Activated CD8-positive, alpha-beta T cell treated with anti-CD3 and anti-CD28 coated beads for 36 hours (primary cell): ENCODE measurements at regions not wholly inside any gene's neighbourhood (a gene's known extent, or its start where the extent isn't known, plus 50 kb on each side); places are given as distances from the start of the nearest gene placed in this dataset.

ENCODE experiments used
- ATAC-seq: fragments of 200-7000 bp; cut with Tn5 transposase; one replicate; pipeline ENCODE4 v1.10.0; 2021; ENCODE audit warnings: mild to moderate bottlenecking, moderate library complexity
- CTCF ChIA-PET: fragments of 350-600 bp; sonication (Branson Sonifier 250); formaldehyde crosslinking; loops from one replicate; lab custom pipeline; 2021; ENCODE audit warnings: antibody characterized with exemption; lab: Charles Lee
- POLR2A ChIA-PET: fragments of 350-600 bp; sonication (Branson Sonifier 250); formaldehyde crosslinking; loops from one replicate; lab custom pipeline; 2021; ENCODE audit warnings: antibody characterized with exemption; lab: Charles Lee
- DNase-seq: peaks from one replicate; pipeline ENCODE4 v3.0.0-alpha.2; 2020
- H3K27ac Mint-ChIP-seq: one replicate; pipeline ENCODE4 v1.8.0; 2021; ENCODE audit warnings: mild to moderate bottlenecking, mixed read lengths
- H3K27me3 Mint-ChIP-seq: one replicate; pipeline ENCODE4 v1.8.0; 2021; ENCODE audit warnings: mixed read lengths
- H3K36me3 Mint-ChIP-seq: one replicate; pipeline ENCODE4 v1.8.0; 2021; ENCODE audit warnings: low read depth, mixed read lengths
- H3K4me1 Mint-ChIP-seq: one replicate; pipeline ENCODE4 v1.8.0; 2021; ENCODE audit warnings: low read depth, mixed read lengths
- H3K4me3 Mint-ChIP-seq: one replicate; pipeline ENCODE4 v1.8.0; 2021; ENCODE audit warnings: mild to moderate bottlenecking, moderate library complexity, mixed read lengths
- H3K9me3 Mint-ChIP-seq: one replicate; pipeline ENCODE4 v1.8.0; 2021; ENCODE audit warnings: mixed read lengths
- intact Hi-C: fragments of 100-400 bp; cut with micrococcal nuclease; formaldehyde crosslinking; loops from one replicate; pipeline ENCODE4 v1.10.0; 2022
- TF ChIP-seq, protein P1 (sequence below): fragments of 200-600 bp; IDR thresholded peaks from one replicate; pipeline ENCODE4 v1.8.0; 2022; ENCODE audit warnings: antibody characterized with exemption, mild to moderate bottlenecking

DNA sequence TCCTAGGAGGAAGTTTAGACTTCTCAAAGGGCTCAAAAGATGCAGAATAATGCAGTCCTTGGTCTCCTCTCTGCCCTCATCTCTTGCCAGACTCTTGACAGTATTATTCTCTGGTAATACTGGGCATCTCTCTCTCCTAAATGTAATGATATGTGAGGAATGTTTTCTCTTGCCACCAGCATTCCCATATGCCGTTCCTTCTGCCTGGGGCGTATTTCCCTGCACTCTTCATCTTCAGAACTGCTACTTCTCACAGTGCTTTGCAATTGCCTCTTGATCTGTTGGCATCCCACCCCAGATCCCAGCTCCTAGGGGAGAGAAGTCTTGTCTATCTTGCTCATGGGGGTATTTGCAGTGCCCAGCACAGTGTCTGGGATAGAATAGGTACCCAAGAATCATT lies 107.4 kb downstream of the RASSF10 start:
- Mint-ChIP-seq H3K4me3 (no peak overlapping the region), H3K9me3 (no peaks in the 10 kb centered on the region), H3K27me3 (peaks cover 14% of the 10 kb centered on the region), H3K27ac (no peak overlapping the region), H3K4me1 (no peaks in the 10 kb centered on the region), H3K36me3 (no peaks in the 10 kb centered on the region)
- no peak for ATAC-seq
- ChIA-PET POLR2A (no interaction called here), CTCF (no interaction called here)
- intact Hi-C loops = no loop called here
- no peak for DNase-seq
- TF ChIP-seq, protein P1, sequence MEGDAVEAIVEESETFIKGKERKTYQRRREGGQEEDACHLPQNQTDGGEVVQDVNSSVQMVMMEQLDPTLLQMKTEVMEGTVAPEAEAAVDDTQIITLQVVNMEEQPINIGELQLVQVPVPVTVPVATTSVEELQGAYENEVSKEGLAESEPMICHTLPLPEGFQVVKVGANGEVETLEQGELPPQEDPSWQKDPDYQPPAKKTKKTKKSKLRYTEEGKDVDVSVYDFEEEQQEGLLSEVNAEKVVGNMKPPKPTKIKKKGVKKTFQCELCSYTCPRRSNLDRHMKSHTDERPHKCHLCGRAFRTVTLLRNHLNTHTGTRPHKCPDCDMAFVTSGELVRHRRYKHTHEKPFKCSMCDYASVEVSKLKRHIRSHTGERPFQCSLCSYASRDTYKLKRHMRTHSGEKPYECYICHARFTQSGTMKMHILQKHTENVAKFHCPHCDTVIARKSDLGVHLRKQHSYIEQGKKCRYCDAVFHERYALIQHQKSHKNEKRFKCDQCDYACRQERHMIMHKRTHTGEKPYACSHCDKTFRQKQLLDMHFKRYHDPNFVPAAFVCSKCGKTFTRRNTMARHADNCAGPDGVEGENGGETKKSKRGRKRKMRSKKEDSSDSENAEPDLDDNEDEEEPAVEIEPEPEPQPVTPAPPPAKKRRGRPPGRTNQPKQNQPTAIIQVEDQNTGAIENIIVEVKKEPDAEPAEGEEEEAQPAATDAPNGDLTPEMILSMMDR = no peak

DNA sequence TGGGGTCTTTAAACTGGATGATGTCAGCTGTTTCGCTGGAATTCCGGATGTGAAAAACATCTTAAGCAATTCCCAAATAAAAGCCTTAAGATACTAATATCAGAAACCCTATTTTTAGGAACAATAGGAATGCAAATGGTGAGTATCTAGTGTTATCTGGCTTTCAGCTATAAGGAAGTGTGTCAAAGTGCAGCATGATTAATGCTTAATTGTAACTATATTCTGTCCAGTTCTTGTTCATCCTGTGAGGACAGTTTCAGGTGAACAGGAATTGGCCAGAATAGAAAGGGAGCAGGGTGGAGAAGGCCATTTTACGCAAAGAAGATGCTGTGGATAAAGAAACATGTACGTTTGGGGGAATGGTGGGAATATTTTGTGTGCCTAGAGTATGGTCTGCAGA lies 108.2 kb downstream of the RASSF10 start:
- no peaks in the 10 kb centered on the region for H3K4me1 Mint-ChIP-seq
- no peak for DNase-seq
- intact Hi-C loops = no loop called here
- ChIA-PET POLR2A (no interaction called here), CTCF (no interaction called here)
- H3K4me3 Mint-ChIP-seq = no peak overlapping the region
- no peak overlapping the region for H3K27ac Mint-ChIP-seq
- no peaks in the 10 kb centered on the region for H3K9me3 Mint-ChIP-seq
- TF ChIP-seq, protein P1 = no peak
- no peaks in the 10 kb centered on the region for H3K36me3 Mint-ChIP-seq
- no peak for ATAC-seq
- H3K27me3 Mint-ChIP-seq = peaks cover 17% of the 10 kb centered on the region

DNA sequence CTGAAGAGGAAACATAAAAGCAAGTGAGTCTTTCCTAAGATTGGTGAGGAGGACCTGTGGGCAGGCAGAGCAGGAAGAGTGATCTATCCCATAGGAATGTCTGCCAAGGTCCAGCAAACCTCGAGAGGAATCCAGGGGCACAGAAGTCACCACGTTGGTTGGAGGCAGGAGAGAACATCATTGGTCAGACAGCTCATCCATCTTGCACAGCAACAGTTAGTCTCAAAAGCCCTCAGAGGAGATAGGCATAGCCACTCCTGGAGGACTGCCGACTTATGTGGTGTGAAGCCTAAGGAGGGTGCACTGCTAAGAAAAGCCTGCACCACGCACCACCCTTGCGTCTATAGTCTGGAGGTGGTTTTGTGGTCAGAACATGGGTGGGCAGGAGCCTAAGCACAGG lies 109.1 kb downstream of the RASSF10 start:
- H3K9me3 Mint-ChIP-seq = no peaks in the 10 kb centered on the region

DNA sequence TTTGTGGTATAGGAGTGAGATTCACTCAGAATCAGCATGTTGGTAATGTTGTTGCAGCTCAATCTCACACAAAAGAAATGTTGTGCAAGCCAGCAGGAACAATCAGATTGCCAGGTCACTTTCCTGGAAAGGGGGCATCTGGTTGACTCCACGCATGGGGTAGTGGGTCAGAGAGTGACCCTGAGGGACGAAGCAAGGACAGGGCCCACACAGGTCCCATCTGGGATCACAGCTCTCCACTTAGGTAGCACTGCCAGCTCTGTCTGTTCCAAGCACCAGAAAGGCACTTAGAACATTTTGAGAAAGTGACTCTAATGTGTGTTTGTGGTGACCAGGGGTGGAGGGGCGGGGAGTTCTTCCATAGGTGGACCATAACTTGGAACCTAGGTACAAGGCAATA lies 109.5 kb downstream of the RASSF10 start:
- ATAC-seq (no peak), DNase-seq (no peak)
- TF ChIP-seq, protein P1 = no peak
- CTCF ChIA-PET = no interaction called here
- Mint-ChIP-seq H3K27ac (no peak overlapping the region), H3K9me3 (no peaks in the 10 kb centered on the region), H3K36me3 (no peaks in the 10 kb centered on the region), H3K27me3 (peaks cover 23% of the 10 kb centered on the region), H3K4me1 (no peaks in the 10 kb centered on the region), H3K4me3 (no peak overlapping the region)
- POLR2A ChIA-PET = no interaction called here
- intact Hi-C loops = no loop called here

More for the DNA sequence above, 109.1 kb downstream of the RASSF10 start:
- Mint-ChIP-seq H3K27ac (no peak overlapping the region), H3K27me3 (peaks cover 22% of the 10 kb centered on the region), H3K36me3 (no peaks in the 10 kb centered on the region), H3K4me3 (no peak overlapping the region), H3K4me1 (no peaks in the 10 kb centered on the region)
- TF ChIP-seq, protein P1 = no peak
- ChIA-PET CTCF (no interaction called here), POLR2A (no interaction called here)
- ATAC-seq (no peak), DNase-seq (no peak)
- intact Hi-C loops = no loop called here

DNA sequence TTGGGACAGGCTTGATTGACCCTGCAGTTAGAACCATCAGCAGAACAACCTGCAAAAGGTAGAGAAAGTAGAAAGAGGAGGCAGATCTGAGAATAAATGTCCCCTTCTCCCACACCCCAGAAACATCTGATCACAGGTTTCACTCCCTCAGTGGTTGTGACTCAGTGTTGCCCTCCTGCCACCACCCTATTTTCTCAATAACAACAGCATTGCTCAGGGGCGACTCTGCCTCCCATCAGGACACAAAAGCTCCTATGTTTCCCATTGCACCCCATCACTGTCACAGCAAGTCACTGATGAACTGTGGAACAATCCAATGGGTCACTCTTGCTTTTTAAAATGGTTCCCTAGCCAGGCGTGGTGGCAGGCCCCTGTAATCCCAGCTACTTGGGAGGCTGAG lies 110.2 kb downstream of the RASSF10 start:
- Mint-ChIP-seq H3K27me3 (peaks cover 27% of the 10 kb centered on the region), H3K9me3 (no peaks in the 10 kb centered on the region), H3K36me3 (no peaks in the 10 kb centered on the region), H3K27ac (no peak overlapping the region), H3K4me3 (no peak overlapping the region), H3K4me1 (no peaks in the 10 kb centered on the region)
- TF ChIP-seq, protein P1 = no peak
- intact Hi-C loops = no loop called here
- ChIA-PET POLR2A (no interaction called here), CTCF (no interaction called here)
- ATAC-seq (no peak), DNase-seq (no peak)
